ENCODE measurements at regions not wholly inside any gene's neighbourhood (a gene's known extent, or its start where the extent isn't known, plus 50 kb on each side); places are given as distances from the start of the nearest gene placed in this dataset.
"Not testable (repeated sequence)": the region's sequence is repeated elsewhere in the genome, so short reads cannot be mapped to it uniquely, and the experiment has no call there.

DNA sequence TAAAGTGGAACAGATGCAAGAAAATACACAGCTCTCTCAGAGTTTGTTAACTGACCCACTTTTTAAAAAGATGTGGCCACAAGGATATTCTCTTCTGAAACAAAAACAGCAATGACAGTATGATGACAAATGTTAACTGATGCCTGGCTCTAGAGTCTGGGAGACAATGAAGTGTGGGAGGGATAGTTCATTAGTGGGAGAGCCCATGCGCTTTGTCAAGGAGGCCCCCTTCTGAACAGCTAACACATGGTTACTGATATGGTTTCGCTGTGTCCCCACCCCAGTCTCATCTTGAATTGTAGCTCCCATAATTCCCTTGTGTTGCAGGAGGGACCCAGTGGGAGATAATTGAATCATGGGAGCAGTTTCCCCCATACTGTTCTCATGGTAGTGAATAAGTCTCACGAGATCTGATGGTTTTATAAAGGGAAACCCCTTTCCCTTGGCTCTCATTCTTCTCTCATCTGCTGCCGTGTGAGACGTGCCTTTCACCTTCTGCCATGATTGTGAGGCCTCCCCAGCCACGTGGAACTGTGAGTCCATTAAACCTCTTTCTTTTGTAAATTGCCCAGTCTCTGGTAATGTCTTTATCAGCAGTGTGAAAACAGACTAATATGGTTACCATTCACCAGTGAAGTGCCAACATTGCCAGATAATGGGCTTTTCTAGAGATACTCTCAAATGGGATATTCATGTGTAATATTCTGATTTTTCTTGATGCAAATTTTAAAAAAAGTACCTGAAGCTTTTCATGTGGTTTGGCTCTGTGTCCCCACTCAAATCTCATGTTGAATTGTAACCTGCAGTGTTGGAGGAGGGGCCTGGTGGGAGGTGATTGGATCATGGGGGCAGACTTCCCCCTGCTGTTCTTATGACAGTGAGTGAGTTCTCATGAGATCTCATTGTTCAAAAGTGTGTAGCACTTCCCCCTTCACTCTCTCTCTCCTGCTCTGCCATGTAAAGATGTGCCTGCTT, 435.8 kb downstream of the SHISA9 start:
- in situ Hi-C loops (cut with MboI; ENCODE audit: low sequenced_read_pairs): not testable (repeated sequence)

DNA sequence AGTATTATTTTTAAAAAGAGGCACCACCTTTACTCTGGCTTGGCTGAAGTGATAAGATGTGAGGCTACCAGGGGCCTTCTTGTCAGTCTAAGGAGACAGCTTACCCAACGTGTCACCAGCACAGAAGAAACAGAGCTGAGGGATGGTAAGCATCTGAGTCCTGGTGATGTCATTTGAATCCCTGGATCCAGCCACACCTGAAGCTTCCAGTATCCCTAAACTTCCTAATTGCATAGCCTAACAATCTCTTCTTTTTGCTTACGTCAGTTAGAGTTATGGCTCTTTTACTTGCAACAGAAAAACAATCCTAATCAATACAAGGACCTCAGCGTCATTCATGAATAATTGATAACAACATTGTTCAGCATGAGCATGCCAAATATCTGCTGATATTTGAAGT, 436.6 kb downstream of the SHISA9 start:
- in situ Hi-C loops (cut with MboI; ENCODE audit: low sequenced_read_pairs): no loop called here

DNA sequence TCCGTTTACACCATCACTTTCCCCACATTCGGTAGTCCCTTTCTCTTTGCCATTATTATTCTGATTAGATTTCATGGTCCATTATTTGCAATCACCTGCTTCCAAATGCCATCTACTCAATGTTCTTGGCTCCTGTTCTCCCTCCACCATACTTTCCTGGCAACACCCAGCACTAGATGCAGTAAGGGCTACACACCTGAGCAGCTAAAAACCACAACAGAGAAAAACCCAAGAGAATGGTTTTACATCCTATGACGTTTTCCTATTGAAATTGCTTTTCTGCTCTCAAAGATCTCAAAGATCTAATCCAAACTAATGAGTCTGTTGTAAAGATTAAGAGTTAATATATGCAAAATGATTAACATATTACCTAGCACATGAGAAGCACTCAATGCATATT, 441.3 kb downstream of the SHISA9 start:
- in situ Hi-C loops (cut with MboI; ENCODE audit: low sequenced_read_pairs): no loop called here

DNA sequence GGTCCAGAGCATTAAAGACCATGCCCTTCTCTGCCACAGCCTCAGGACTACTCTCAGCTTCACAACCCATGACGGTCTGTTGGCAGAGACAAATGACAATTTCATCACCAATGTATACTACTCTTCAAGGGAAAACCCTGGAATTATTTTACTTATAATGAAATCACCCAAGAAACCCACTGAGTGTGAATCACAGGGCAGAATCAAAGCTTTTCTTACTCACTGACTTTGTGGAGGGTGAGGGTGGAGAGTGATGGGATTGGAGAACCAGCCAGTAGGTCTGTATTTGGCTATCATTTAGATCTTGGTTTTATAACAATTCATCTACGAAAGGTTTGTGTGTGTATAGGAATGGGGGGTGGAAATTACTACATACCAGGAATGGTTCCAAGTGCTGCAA, 442.6 kb downstream of the SHISA9 start:
- in situ Hi-C loops (cut with MboI; ENCODE audit: low sequenced_read_pairs): no loop called here

DNA sequence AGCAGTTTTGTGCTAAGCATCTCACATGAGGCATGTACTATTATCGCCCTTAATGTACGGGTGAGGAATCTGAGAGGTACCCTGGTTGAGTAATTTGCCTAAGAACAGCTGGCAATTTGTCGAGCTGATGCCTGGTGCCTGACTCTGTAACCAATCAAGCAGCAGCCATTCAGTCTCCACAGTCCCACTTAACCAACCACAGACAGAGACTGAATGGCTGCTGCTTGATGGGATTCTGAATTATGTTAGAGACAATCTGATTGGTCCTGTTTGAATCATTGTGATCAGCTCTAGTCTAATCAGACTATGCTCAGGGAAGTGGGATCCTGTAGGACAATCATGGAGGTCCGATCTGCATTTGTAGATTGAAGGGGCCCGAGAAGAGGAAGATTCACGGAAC, 447.0 kb downstream of the SHISA9 start:
- in situ Hi-C loops (cut with MboI; ENCODE audit: low sequenced_read_pairs): no loop called here

DNA sequence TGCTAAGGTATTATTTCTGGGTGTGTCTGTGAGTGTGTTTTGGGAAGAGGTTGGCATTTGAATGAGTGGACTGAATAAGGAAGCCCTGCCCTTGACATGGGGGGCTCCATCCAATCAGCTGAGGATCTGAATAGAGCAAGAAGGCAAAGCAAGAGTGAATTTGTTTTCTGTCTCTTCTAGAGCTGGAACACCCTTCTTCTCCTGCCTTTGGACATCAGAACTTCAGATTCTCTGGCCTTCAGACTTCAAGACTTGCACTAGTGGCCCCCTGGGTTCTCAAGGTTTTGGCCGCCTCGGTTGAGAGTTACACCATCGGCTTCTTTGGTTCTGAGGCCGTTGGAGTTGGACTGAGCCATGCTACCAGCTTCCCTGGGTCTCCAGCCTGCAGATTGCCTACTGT, 448.6 kb downstream of the SHISA9 start:
- in situ Hi-C loops (cut with MboI; ENCODE audit: low sequenced_read_pairs): no loop called here

DNA sequence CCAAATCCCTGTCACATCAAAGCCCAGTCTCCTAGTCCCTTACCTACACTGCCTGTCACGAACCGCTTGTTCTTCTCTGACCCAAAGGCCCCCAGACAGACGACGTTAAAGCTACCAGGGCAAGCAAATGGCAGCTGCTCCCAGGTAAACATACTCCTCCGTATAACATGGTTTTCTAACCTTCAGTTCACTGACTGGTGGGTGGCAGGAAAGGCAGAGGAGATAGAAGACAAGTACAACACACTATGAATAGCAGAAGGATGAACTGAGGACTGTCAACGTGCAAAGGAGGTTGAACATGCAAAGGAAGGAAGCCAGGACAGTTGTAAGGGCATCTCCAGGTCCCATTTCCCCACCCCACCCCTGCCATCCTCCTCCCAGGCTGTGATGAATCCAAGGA, 449.8 kb downstream of the SHISA9 start:
- in situ Hi-C loops (cut with MboI; ENCODE audit: low sequenced_read_pairs): no loop called here

DNA sequence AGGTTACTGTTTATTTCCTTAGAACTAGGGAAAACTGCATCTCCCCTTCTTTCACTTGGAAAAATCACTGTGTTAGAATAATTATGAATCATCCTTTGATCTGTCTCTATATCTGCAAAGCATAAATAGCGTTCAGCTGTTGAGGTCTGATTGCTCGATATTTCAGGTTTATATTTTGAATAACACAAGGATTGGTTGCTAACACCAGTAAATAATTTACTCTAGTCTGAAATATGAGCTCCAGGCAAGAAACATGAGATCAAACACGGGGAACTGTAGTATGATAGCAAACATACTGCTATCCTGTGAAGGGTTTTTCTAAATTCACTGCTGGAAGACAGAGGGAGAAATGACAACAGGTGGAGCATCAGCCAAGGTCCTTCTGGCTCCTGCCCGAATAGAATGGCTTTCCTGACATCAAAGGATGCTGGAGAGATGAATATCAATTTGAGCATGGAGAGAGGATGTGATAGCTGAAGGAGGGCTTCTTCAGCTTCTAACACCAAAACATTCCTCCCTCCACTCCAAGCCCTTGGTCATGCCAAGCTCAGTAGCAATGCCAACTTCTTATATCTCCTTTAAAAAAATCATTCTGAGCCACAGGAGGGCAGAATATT, 450.3 kb downstream of the SHISA9 start:
- in situ Hi-C loops (cut with MboI; ENCODE audit: low sequenced_read_pairs): no loop called here

DNA sequence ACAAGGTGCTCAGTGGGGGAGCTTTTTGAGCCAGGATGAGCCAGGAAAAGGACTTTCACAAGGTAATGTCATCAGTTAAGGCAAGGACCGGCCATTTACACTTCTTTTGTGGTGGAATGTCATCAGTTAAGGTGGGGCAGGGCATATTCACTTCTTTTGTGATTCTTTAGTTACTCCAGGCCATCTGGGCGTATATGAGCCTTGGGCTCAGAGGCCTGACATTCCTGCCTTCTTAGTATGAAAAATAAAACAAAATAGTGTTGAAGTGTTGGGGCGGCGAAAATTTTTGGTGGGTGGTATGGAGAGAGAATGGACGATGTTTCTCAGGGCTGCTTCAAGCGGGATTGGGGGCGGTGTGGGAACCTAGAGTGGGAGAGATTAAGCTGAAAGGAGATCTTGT, 451.4 kb downstream of the SHISA9 start:
- in situ Hi-C loops (cut with MboI; ENCODE audit: low sequenced_read_pairs): not testable (repeated sequence)

DNA sequence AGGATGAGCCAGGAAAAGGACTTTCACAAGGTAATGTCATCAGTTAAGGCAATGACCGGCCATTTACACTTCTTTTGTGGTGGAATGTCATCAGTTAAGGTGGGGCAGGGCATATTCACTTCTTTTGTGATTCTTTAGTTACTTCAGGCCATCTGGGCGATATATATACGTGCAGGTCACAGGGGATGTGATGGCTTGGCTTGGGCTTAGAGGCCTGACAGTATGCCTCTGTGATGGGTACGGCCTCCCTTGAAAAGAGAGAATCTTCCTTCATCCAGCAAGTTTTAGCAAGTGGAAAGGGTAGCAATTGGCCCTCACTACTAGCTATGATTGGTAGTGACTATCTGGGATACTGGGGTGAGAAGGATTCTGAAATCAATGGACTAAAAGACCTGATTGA, 456.4 kb downstream of the SHISA9 start:
- in situ Hi-C loops (cut with MboI; ENCODE audit: low sequenced_read_pairs): not testable (repeated sequence)

DNA sequence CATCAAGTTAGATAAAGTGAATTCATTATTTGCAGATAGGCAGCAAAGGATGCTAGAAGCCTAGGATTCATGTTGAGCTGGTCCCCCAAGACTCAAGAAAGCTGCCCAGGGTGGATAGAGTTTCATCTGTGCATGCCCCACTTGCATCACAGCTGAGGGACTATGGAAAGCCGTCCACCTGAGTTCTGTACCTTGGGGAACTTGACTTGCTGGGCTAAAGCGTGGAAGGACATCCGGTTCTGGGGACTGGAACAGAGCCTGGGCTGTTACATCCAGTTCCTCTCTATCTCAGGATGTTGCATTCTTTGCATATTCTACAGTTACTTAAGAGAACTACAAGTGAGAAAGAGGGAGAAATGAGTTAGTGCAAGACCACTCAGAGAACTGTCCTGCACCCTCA, 458.4 kb downstream of the SHISA9 start:
- in situ Hi-C loops (cut with MboI; ENCODE audit: low sequenced_read_pairs): no loop called here

DNA sequence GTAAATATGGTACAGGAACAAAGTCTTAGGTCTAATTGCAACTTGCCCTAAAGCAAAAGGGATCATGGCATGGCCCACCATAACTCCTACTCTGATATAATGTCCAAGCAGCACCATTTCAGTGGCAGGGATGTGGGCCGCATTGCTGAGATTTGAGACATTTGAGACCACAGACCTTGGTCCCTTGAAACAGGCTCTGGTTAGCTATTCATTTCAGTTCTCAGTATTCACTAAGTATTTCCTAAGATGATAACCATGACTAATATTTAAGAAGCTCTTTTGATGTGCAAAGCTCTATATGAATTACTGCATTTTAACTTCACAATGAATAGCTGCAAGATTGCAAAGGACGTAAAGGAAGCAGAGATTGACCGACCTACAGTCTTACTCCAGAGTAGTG, 471.0 kb downstream of the SHISA9 start:
- in situ Hi-C loops (cut with MboI; ENCODE audit: low sequenced_read_pairs): no loop called here

DNA sequence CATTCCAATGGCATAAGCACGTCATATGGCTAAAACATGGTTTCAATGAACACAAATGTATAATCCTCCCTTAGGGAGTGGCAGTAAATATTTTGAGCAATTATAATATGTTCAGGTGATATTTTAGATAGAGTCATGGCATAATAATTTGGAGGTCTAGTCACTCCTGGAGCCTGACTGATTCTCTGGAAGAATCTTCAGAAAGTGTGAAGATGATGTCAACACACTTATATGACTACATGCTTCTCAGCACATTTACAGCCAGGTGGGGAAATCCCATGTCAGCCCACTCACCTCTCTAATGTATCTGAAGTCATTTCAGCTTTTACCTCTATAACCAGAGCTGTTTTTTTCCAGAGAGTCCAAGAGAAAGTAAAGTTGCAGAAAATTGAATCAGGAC, 474.8 kb downstream of the SHISA9 start:
- in situ Hi-C loops (cut with MboI; ENCODE audit: low sequenced_read_pairs): no loop called here

DNA sequence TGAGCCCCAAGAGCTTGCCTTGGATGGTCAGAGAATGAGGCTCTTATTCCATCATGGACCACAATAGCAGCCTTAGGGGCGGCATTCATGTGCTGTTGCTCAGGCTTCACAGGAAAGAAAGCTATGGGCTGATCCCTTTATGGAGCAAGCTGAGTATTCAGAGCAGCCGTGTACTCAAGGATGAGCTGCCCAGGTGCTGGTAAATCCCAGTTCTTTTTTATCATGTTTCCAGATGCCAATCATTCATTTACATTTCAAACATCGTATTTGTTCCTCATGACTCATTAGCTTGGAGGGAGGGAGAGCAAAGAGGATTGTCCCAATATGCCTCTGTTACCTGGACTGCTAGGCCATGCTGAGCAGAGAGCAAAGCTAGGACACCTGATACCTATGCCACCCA, 475.7 kb downstream of the SHISA9 start:
- in situ Hi-C loops (cut with MboI; ENCODE audit: low sequenced_read_pairs): no loop called here

DNA sequence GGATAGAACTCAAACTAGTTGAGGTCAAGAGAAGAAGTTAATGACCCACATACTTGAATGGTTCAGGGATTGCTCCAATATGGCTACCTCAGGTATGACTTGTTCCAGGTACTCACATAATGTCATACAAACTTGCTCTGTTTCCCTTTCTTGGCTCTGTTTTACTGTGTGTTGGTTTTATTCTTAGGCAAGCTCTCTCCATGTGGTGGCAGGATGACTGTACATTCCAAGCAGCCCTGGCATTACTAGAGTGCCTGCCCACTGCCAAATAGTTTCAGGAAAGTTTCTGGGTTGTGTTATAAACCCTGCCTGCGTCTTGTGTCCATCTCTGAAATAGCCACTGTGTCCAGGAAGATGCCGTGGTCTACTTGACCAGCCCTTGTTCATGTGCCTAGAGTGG, 476.8 kb downstream of the SHISA9 start:
- in situ Hi-C loops (cut with MboI; ENCODE audit: low sequenced_read_pairs): no loop called here

DNA sequence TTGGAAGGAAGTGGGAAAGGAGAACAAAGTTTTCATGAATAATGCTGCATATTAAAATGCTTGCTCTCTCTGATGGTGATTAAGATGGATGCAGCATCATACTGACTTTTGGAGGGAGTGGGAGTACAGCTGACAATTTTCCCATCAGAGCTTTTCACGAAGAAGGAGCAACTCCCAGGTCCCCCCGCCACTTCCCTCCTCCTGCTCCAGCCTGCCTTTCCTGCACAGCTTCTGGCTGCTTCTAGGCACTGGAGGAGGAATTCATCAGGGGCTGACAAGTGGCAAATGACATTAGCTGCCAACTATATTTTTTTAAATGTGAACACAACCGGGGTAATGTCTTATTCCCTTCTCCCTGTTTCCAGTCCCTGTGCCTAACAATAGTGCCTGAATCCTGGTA, 477.9 kb downstream of the SHISA9 start:
- in situ Hi-C loops (cut with MboI; ENCODE audit: low sequenced_read_pairs): no loop called here

DNA sequence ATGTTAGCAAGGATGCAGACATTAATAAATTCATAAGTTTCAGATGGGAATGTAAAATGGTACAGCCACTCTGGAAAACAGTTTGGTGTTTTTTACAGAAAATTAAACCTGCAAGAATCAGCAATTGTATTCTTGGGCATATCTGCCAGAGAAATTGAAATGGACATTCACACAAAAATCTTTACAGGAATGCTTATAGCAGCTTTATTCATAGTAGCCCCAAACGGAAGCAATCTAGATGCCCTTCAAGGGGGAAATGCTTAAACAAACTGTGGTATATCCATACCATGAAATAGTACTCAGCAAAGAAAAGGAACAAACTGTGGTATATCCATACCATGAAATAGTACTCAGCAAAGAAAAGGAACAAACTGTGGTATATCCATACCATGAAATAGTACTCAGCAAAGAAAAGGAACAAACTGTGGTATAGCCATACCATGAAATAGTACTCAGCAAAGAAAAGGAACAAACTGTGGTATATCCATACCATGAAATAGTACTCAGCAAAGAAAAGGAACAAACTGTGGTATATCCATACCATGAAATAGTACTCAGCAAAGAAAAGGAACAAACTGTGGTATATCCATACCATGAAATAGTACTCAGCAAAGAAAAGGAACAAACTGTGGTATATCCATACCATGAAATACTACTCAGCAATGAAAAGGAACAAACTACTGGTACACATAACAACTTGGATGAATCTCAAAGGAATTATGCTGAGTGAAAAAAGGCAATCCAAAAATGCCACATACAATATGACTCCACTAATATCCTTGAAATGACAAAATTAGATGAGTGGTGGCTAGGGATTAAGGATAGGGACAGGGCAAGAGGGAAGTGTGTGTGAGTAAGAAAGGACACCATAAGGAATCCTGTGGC, 484.0 kb downstream of the SHISA9 start:
- in situ Hi-C loops (cut with MboI; ENCODE audit: low sequenced_read_pairs): not testable (repeated sequence)

DNA sequence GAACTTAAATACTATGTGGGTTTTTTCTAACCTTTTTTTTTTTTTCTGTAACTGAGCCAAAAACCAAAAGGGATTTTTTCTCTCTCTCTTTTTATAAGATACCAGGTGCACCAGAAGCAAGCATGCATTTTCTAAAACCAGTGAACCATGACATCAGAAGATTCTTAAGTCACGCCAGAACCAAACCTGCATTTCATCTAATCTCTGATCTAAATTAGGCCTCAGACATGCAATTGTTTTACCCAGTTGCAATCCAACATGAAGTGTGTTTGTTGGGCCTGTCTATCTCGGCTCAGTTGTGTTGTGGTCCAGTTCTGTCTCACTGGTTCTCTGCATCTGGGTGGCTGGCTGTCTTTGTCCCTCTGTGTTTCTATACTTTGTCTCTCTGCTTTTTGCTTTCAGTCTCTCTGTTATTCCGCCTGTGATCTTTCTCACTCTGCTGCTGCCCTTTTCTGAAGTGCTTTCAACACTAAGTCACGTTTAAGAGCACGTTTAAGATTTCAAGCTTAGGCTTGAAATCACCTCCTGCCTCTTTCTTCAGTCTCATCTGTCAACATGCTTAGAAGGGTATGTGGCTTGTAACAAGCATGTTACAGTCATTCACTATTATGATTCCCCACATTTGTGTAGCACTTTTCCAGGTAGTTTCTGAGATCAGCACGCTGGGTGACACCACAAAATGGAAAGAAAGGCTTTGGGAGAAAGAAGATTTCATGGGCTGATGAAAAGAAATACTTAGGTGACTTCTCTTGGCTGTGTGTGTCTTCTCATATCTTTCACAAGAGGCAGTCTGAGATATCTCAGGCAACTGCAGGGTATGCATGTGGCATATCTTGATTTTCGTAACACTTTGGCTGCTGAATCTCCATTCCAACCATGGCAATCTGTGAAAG, 488.9 kb downstream of the SHISA9 start:
- in situ Hi-C loops (cut with MboI; ENCODE audit: low sequenced_read_pairs): no loop called here

DNA sequence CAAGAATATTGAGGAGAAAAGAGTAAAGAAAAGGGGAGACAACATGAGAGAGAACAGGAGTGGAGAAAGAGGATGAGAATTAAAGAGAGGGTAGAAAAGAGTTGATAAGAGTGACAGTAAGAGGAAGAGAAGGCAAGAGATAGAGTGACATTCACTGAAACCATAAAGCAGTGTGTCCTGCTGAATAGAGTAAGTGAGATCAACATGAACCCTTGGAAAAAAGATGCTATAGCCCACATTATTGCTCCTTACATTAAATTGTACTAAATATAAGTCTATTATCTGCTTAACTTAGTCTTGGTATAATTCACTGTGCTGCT, 489.5 kb downstream of the SHISA9 start:
- in situ Hi-C loops (cut with MboI; ENCODE audit: low sequenced_read_pairs): no loop called here

DNA sequence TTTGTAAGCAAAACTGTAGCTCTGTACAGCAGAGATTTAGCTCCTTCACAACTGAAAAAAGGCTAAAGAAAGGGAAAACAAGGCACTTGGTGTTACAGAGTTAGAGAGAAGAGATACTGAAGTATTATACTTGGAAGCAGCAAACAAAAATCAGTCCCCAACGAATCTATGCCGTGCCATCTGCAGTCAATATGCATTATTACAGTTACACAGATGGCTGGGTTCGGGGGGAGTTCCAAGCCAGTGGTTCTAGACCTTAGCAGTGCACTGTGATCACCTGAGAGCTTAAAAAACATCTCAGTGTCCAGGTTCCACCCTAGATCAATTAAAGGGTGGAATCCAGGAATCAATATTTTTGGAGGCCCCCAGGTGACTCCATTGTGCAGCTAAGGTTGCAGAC, 489.9 kb downstream of the SHISA9 start:
- in situ Hi-C loops (cut with MboI; ENCODE audit: low sequenced_read_pairs): no loop called here

DNA sequence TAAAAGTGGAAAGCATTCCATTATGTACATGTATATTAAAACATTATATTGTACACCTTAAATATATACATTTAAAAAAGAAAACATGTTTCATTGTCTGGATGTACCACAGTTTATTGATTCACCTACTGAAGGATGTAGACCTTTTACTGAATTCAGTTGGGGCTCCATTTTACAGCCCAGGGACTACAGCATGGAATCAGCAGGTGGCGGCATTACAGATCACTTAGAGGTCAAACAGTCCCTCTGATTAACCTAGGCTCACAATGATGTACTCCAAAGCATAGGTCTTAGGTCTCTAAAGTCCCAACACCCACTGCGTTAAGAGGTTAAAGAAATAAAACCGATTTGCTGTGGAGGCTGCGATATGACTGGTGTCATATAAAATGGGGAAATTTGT, 490.9 kb downstream of the SHISA9 start:
- in situ Hi-C loops (cut with MboI; ENCODE audit: low sequenced_read_pairs): no loop called here

Data from HL-60/S4 (cell line).